ENCODE measurements at regions not wholly inside any gene's neighbourhood (a gene's known extent, or its start where the extent isn't known, plus 50 kb on each side); places are given as distances from the start of the nearest gene placed in this dataset.

- H3K27ac Mint-ChIP-seq: no peak overlapping the region
- no peaks in the 10 kb centered on the region for H3K36me3 Mint-ChIP-seq
- H3K4me3 Mint-ChIP-seq: no peak overlapping the region
- no peaks in the 10 kb centered on the region for H3K27me3 Mint-ChIP-seq
- TF ChIP-seq CTCF (conservative IDR thresholded peaks at IDR 0.05): no peak
- H3K4me1 Mint-ChIP-seq (ENCODE audit: unreplicated experiment): no peaks in the 10 kb centered on the region
- DNase-seq (ENCODE audit: extremely low spot score, unreplicated experiment): no peak
- no peaks in the 10 kb centered on the region for H3K9me3 Mint-ChIP-seq
These were observed 74.3 kb upstream of the VCX2 start for GRCh38 chrX:8245411-8245810.

GRCh38 chrX:8253096-8253495 is 82.0 kb upstream of the VCX2 start:
- Mint-ChIP-seq H3K4me1 (ENCODE audit: unreplicated experiment) (peaks cover 7% of the 10 kb centered on the region), H3K4me3 (no peak overlapping the region), H3K36me3 (no peaks in the 10 kb centered on the region), H3K9me3 (no peaks in the 10 kb centered on the region), H3K27me3 (peaks cover 7% of the 10 kb centered on the region), H3K27ac (no peak overlapping the region)
- no peak for TF ChIP-seq CTCF (conservative IDR thresholded peaks at IDR 0.05)
- DNase-seq (ENCODE audit: extremely low spot score, unreplicated experiment): no peak

- no peaks in the 10 kb centered on the region for H3K36me3 Mint-ChIP-seq
- H3K9me3 Mint-ChIP-seq: no peaks in the 10 kb centered on the region
- no peak overlapping the region for H3K27ac Mint-ChIP-seq
- H3K27me3 Mint-ChIP-seq: peaks cover 7% of the 10 kb centered on the region
- H3K4me1 Mint-ChIP-seq (ENCODE audit: unreplicated experiment): peaks cover 7% of the 10 kb centered on the region
- H3K4me3 Mint-ChIP-seq: no peak overlapping the region
- no peak for TF ChIP-seq CTCF (conservative IDR thresholded peaks at IDR 0.05)
- no peak for DNase-seq (ENCODE audit: extremely low spot score, unreplicated experiment)
These were observed 83.3 kb upstream of the VCX2 start for GRCh38 chrX:8254401-8254800.

GRCh38 chrX:8272821-8273220 is 101.8 kb upstream of the VCX2 start:
- H3K36me3 Mint-ChIP-seq: no peaks in the 10 kb centered on the region
- no peak for TF ChIP-seq CTCF (conservative IDR thresholded peaks at IDR 0.05)
- H3K4me3 Mint-ChIP-seq: no peak overlapping the region
- H3K27me3 Mint-ChIP-seq: no peaks in the 10 kb centered on the region
- no peaks in the 10 kb centered on the region for H3K4me1 Mint-ChIP-seq (ENCODE audit: unreplicated experiment)
- no peaks in the 10 kb centered on the region for H3K9me3 Mint-ChIP-seq
- H3K27ac Mint-ChIP-seq: no peak overlapping the region
- no peak for DNase-seq (ENCODE audit: extremely low spot score, unreplicated experiment)

GRCh38 chrX:8273451-8273895 is 102.4 kb upstream of the VCX2 start:
- Mint-ChIP-seq H3K9me3 (peaks cover 2% of the 10 kb centered on the region), H3K36me3 (no peaks in the 10 kb centered on the region), H3K27ac (no peak overlapping the region), H3K4me3 (no peak overlapping the region), H3K4me1 (ENCODE audit: unreplicated experiment) (no peaks in the 10 kb centered on the region), H3K27me3 (no peaks in the 10 kb centered on the region)
- TF ChIP-seq CTCF (conservative IDR thresholded peaks at IDR 0.05): no peak
- no peak for DNase-seq (ENCODE audit: extremely low spot score, unreplicated experiment)

- no peak overlapping the region for H3K4me3 Mint-ChIP-seq
- no peak for TF ChIP-seq CTCF (conservative IDR thresholded peaks at IDR 0.05)
- H3K36me3 Mint-ChIP-seq: no peaks in the 10 kb centered on the region
- DNase-seq (ENCODE audit: extremely low spot score, unreplicated experiment): no peak
- no peak overlapping the region for H3K27ac Mint-ChIP-seq
- H3K4me1 Mint-ChIP-seq (ENCODE audit: unreplicated experiment): no peaks in the 10 kb centered on the region
- peaks cover 5% of the 10 kb centered on the region for H3K9me3 Mint-ChIP-seq
- no peaks in the 10 kb centered on the region for H3K27me3 Mint-ChIP-seq
These were observed 103.1 kb upstream of the VCX2 start for GRCh38 chrX:8274170-8274569.
